ENCODE measurements at regions not wholly inside any gene's neighbourhood (a gene's known extent, or its start where the extent isn't known, plus 50 kb on each side); places are given as distances from the start of the nearest gene placed in this dataset.

GRCh38 chr11:134656861-134657540, 245.0 kb upstream of the B3GAT1 start:
- TF ChIP-seq, protein P1, sequence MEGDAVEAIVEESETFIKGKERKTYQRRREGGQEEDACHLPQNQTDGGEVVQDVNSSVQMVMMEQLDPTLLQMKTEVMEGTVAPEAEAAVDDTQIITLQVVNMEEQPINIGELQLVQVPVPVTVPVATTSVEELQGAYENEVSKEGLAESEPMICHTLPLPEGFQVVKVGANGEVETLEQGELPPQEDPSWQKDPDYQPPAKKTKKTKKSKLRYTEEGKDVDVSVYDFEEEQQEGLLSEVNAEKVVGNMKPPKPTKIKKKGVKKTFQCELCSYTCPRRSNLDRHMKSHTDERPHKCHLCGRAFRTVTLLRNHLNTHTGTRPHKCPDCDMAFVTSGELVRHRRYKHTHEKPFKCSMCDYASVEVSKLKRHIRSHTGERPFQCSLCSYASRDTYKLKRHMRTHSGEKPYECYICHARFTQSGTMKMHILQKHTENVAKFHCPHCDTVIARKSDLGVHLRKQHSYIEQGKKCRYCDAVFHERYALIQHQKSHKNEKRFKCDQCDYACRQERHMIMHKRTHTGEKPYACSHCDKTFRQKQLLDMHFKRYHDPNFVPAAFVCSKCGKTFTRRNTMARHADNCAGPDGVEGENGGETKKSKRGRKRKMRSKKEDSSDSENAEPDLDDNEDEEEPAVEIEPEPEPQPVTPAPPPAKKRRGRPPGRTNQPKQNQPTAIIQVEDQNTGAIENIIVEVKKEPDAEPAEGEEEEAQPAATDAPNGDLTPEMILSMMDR (conservative IDR thresholded peaks at IDR 0.05 in 1 of 2, IDR thresholded peaks at IDR 0.05 in 1 of 2; ENCODE audit: low read depth in 1 of 2, low read length in 2 of 2), result no peak
- TF ChIP-seq EZH2 (IDR thresholded peaks at IDR 0.05; ENCODE audit: low read length, missing control alignments), result no peak
